NCI-H2196 treated with DMSO at 0.1 percent for 48 hours (cell line): ENCODE measurements at regions not wholly inside any gene's neighbourhood (a gene's known extent, or its start where the extent isn't known, plus 50 kb on each side); places are given as distances from the start of the nearest gene placed in this dataset.

ENCODE experiments used
- DNase-seq: peaks from one replicate; lab custom pipeline; 2025; ENCODE audit not compliant: unreplicated experiment; lab: John Stamatoyannopoulos, UW

DNA sequence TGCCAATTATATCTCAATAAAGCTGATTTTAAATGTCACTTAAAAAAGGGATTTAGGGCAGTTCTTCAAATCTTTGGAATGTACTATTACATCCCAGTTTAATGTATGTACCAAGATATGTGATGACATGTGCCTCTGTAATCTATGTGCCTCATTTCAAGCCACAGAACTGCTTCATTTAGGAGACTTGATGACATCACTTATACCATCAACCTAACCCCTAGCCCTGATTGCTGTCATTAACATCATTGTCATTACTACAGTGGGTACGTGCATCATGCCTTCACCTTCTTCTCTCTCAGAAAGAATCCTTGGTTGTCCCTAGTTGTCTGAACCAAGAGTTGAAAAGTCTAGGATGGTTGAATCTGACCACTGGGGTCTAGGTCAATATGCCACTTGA lies 134.3 kb upstream of the RAB11FIP2 start:
- no peak for DNase-seq

DNA sequence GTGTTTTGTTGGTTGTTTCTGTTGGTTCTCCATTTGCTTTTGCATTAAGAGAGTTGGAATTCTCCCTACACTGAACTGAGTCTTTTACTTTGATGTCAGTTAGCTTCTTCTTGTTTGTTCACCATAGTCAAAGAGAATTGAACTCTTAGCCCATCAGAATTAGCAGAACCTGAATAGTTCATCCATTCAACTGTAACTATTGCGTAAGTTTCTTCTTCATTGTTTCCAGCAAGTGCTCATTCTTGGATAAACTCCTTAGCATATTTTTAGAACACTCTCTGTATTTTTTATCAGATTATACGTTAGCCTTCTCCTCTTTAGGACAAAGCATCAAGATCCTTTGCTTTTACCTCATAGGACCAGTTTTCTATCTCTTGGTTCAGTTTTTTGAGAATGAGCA lies 128.4 kb upstream of the RAB11FIP2 start:
- no peak for DNase-seq

DNA sequence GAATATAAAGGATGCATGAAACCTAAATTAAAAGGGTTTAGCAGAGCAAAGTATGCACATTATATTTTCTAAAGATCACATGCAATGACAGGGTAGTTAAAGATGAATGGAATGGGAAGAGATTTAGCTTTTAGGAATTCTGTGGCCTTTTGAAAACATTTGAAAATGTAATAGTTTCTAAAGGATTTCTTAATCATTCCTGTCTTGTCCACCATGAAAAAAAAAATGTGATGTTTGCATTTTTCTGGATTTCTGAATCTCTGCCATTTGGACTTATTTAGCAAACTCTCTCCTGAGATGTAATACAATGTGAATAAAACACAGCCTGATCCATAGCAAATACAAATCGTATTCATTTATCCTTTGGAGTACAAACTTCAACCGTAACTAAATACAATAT lies 126.6 kb upstream of the RAB11FIP2 start:
- DNase-seq = no peak

DNA sequence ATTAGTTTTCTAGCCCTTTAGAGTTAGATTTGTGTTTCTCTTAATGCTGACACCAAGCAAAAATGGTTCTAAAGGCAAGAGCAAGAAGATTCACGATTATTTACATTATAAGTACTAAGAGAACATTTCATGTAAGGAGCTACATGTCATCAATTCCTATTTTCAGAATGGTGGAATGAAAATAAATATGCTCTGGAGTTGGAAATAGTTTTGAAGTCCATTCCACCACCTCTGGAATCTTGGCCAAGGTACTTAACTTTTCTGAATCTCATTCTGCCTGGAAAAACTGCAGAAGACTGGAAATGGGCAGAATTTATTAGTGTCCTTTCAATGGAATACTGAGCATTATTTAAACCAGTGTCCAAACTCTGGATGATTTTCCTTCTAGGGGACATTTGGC lies 125.1 kb upstream of the RAB11FIP2 start:
- no peak for DNase-seq

DNA sequence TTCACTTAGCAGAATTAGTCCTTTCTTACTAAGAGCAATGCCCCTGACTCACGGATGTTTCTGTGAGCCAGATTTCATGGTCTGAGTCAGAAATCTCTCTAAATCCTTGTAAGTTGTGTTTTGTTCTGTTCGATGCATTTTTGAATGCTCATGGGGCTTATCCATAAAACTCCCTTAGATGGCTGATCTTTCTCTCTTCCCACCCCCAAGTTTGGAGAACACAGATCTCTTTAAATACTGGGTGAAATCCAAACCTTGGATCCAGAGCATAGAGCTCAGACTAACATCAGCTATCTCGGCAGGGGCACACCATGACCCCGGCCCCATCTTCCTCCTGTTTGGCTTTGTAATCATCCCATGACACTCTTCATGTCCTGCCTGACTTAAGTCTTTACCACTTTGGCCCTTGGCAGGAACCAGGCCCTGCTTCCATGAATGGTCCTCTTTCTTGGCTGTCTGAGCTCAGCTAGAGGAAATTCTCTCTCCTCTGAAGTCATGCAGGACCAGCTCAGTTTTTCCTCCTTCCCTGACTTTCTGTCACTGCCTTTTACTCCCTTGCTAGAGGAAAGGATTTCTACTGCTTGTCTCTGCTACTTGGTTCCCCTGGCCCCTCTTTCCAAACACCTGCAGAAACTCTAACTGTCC lies 120.4 kb upstream of the RAB11FIP2 start:
- no peak for DNase-seq

DNA sequence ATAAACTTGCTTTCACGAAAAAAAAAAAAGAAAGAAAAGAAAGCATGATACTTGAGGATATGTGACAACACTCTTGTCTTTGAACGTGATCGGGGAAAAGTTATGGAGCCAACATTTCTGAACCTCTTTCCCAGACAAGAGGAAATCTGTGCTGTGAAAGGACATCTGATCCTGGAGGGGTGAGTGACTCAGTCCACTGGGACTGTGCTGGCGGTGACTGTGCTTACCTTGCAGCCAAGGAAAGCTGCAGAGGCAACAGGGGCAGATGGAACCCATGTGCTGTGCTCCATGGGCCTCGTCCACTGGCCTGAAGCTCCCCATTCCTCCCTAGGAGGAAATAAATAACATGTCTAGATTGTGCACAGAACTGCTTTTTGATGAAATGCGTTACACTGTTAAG lies 116.5 kb upstream of the RAB11FIP2 start:
- no peak for DNase-seq

DNA sequence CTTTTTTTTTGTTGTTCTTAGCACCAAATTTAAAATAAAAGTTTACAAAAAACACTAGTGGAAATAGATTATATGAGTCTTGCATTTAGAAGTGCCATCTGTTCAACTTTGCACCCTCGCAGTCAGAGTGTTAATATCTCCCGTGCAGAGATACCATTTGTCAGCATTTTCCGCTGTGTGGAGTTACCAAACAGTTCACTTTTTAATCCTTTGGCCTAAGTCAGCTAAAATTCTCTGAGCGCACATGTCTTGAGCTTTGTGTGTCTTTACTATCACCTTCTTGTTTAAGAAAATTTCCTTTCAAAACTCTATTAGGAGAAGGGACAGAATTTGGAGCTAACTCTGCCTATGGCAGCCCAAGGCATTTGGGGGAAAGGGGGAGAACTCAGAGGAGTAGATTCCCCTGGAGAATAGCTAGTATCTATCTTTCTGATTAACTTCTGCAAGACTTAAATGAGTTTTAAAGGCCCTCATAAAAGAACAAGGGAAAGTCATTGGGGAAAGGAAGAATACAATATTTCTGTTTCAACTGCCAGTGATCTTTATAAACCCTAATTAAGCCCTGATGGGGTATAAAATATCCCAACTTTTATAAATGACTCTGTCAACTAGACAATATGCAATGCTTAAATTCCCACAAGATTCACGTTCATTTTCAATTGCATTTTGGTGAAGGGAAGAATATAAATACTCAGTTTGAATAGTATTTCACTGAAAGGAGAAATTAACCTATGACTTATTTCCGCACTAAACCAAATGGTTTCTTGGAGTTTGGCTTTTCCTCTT lies 114.9 kb upstream of the RAB11FIP2 start:
- no peak for DNase-seq

DNA sequence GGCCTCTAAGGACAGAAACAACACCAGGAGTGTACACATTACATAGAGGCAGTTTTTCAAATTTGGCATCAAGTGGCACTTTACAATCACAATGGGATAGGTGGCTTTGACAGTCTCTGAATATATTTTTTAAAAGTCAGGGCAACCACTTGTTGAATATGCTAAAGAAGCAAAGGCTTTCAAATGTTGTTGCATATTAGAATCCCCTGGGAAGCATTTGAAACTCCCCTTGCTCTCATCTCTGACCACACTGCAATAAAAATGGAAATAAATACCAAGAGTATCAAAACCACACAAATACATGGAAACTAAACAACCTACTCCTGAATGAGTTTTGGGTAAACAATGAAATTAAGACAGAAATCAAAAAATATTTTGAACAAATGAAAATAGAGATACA lies 106.5 kb upstream of the RAB11FIP2 start:
- DNase-seq = no peak

DNA sequence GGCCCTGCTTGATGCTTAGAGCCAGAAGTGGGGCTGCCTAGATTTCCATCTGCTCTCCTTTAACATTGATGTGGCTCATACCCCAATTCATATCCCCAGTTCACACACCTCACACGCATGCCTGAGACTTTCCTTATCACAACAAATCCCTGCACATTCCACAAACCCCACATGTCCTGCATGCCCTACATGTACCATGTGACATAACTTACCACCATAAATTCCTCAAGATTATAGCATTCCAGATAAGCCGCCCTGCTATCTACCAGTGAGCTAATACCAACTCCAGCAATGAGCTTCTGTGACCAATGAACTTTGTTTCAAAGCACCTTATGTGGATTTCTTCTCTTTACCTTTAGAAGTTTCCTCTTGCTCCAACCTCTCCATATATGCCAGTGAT lies 104.7 kb upstream of the RAB11FIP2 start:
- no peak for DNase-seq

DNA sequence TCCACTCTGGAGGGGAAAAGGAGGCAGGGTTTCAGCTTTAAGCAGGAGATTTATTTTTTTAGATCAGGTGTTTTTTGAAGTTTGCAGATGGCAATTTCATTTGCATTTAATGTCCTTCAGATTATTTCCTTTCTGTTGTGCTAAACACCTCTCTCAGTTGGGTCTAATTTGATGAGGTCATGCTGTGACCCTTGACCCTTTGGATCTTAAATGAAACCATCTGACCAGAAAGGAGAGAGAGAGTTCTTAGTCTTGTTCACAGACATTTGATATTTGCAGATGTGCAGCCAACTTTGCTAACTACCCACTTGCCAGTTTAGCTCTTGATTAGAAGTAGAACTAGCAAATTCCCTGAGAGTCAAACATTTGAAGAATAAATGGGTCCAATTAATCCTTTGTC lies 101.5 kb upstream of the RAB11FIP2 start:
- no peak for DNase-seq

DNA sequence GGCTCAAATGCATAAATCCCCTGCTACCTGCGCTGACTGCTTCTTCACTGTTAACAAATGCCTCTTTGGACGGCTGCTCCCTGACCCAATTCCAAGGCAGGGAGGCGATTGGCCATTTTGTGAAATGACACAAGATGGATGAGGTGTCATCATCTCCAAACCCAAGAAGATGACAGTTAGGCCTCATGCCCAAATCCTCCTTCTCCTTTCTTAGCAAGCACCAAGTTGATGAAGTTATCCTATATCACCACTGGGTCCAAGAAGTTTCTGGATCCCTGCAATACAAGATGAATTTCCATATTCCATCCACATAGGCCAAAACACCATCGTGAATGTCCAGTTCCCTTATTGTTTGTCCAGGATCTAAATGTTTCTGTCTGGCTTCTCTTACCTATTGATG lies 98.5 kb upstream of the RAB11FIP2 start:
- DNase-seq = no peak

DNA sequence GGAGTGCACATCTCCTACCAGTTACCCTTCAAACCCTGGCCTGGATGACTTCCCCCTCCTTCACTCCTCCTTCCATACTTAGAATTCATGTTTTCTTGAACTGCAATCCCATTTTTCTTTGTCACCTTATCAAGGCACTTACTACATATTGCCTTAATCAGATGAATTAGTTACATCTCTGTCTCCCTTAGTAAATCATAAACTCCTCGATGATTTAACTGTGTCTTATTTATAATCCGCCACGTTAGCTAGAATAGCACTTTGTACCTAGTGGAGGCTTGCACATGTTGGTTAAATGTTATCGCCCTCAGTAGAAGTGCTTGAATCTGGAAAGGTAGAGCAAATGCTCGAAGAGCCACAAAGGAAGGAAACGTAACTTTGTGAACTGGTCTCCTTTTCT lies 94.7 kb upstream of the RAB11FIP2 start:
- DNase-seq = no peak

DNA sequence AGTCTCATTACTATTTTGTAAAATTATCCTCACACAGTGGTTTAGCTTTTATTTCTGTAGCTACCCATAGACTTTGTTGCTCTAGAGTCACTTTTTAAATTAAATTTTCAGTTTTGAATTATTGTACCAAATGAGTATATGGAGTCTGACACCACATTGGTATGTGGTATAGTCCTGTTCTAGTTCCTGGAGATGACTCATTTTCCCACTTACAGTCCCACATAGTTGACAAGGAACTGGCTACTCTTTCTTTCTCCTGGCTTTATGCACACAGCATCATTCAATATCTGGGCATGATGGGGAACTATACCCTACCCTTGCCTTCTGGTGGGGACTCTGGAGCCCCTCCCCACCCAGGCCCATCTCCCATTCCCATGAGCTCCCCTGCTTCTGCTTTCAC lies 92.6 kb upstream of the RAB11FIP2 start:
- DNase-seq = no peak

DNA sequence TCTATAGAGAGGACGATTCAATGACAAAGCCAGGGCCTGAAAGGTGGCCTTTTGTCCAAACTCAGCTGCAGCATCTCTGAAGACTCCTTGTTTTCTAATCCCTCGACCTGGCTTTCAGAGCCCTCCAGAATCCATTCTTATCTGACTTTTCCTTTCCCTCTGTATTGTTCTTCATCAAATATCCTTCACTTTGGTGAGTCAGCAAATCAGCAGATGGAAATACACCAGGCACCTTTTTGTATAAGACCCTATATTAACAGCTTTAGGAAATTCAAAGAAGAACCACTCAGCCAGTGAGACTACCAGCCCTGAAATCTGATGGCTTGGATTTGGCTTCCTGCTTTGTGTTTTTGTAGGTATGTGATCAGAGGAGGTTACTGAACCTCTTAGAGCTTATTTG lies 81.9 kb upstream of the RAB11FIP2 start:
- no peak for DNase-seq

DNA sequence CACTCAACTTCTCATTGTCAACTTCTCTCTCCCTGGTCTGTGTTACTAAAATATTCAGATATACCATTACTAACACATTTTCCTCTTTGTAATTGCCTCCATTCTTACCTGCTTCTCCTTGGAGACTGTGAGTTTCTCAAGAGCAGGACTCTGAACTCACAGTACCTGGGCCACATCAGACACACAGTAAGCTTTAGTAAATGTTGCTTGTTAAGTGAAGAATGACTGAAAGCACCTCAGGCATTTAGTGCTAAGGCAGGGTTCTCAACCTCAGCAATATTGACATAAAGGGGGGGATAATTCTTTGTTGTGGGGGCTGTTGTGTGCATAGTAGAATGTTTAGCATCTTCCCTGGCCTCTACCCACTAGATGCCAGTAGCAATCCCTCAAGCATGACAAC lies 72.0 kb upstream of the RAB11FIP2 start:
- no peak for DNase-seq

DNA sequence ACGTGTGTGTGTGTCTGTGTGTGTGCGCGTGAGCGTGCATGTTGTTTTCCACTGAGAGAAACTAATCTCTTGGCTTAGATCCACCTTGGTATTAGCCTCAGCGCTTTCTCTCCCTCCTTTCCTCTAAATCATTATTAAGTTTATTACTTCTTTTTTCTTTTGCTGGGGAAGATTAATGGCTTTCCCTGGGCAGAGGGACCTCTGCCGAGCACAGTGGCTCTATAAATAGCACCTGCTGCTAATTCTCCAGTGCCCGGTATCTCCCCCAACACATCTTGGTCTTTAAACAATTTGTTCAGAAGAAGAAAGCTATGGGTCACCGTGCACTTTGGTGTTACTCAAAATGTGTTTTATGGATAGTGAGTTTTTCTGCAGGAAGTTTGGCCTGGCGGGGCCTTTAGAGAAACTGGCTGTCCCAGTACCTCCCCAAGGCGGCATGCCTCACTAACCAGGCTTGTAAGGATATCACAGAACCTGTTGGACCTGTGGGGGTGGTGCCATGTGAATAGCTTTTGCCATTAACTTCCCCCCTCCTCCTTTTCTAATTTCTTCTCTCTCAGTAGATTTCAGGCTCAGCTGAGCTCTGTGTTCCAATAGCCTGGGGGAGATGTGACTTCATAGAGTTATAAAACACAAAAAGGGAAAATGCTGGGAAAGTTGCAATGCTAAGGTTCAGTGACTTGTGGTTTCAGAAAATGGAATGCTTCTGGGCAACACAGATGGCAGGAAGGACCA lies 70.1 kb upstream of the RAB11FIP2 start:
- DNase-seq = no peak

DNA sequence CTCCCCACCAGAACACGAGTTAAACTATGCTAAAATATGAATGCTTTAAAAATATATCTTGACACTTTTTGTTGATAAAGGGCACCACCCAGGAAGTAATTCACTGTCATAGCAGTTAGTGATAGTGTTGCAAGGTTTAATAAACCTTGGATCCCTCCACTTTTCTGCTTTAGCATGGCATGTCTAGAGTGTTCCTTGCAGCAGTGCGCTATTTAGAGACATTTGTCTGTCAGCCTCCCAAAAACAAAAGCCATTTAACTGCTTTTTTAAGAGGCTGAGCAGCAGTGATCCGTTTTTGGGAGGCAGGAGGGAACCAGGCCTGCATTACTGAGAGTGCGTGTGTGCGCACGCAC lies 69.6 kb upstream of the RAB11FIP2 start:
- DNase-seq = no peak

DNA sequence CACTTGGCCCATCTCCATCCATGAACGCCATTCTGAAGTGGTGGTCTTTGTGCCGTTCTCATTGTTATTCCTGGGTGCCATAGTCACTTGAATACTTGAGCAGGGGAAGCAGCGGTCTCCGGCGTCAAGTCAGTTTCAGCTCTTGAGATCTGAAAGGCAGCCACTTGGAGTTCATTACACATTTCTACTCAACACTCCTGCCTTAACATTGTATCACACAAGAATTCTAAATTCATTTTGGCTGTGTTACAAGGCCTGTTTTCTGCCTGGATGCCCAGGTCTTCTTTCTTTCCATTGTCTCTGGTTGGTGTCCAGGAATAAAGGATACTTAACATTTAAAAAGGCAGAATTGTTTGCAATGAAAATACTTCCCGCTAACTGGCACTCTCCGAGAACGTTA lies 69.0 kb upstream of the RAB11FIP2 start:
- no peak for DNase-seq

DNA sequence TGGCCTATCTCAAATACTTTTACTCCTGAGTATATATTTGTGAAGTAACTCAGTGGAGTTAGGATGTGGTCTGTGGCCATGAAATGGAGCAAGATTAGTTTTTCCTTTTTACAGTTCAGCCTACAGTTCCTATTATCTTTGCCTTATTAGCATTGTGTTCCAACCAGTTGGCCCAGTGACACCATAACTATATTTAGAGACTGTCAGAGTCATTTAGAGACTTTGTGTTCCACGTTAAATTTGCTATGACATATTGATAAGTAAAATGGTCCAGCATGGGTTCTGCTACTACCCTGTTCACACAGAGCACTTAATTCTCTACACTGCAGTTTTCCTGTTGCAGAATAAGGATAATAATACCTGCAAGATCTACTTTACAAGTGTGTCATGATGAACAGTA lies 68.3 kb upstream of the RAB11FIP2 start:
- DNase-seq = no peak

DNA sequence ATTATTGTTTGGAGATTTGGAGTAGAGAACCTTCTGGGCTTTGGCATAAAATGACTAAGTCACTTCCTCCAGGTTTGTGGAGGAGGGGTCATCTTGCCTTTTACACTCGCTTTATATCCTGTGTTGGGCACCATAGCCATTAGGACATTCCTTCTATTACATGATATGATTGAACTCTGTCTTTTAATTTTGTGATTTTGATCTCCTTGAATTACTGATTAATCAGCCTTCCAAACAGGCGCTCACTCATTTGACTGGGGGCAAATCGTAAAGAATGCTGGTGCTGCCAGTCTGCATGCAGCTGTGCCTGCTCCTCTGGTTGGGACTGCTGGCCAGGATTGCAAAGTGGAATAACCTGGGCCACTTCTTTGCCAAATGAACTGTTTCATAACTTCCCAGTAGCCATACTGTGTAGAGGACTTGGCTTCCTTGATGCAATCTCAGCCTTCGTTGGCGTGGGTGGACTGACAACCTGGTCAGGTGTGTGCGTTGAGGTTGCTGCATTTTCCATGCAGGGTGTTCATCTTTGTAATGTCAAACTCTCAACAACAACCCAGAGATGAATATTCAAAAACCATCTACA lies 65.9 kb upstream of the RAB11FIP2 start:
- no peak for DNase-seq

DNA sequence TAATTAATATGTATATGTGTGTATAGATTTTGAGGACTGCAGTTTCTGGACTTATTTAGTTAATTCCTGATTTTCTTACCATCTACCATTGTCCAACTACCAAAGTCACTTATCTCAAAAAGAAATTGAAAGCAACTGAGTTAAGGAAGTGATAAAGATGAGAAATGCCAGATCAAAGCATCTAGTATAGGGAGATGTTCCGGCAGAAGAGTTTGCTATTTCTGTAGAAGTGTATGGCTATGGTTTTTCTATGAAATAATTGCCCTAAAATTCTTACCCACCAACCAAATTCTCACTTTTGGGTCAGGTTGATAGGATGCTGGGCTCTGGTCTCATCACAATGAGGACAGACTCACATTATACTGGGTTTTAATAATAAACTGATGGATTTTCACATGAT lies 64.0 kb upstream of the RAB11FIP2 start:
- no peak for DNase-seq
